K562 (cell line): ENCODE measurements at regions not wholly inside any gene's neighbourhood (a gene's known extent, or its start where the extent isn't known, plus 50 kb on each side); places are given as distances from the start of the nearest gene placed in this dataset.

ENCODE experiments used
- ATAC-seq: fragments of 200-7000 bp; cut with Tn5 transposase; 3 replicates; pipeline ENCODE4 v1.9.1; 2020; ENCODE audit warnings: moderate library complexity
- BruUV-seq: library from RNA; stranded (reverse); fragments of 400-500 nt; replicated peaks from 2 replicates; lab custom pipeline; 2021; lab: Mats Ljungman, UMichigan
- CTCF ChIA-PET: fragments of 300-600 bp; formaldehyde crosslinking; extraction: SDS; loops from one replicate; lab custom pipeline; 2021; ENCODE audit warnings: low intra/inter-chr PET ratio; lab: Yijun Ruan, JAX
- POLR2A ChIA-PET: fragments of 300-600, 350-650 bp; sonication (Branson Sonifier 250); formaldehyde crosslinking; extraction: SDS; loops from one replicate; lab custom pipeline; 2021; ENCODE audit warnings: antibody characterized with exemption, inconsistent platforms; lab: Yijun Ruan, JAX
- DNase-seq, 4 experiments: peaks; one replicate each; pipeline versions ENCODE4 v3.0.0 to v3.0.0-alpha.2; 2011 to 2018; ENCODE audit warnings: low spot score in 3 of 4, mixed read lengths in 3 of 4; ENCODE audit errors: extremely low read depth in 1 of 4
- FAIRE-seq: peaks from 2 replicates; lab custom pipeline; 2011; peaks lifted over from hg19 to GRCh38; lab: Jason Lieb, UNC
- H2AFZ ChIP-seq: 2 replicates; pipeline ENCODE4 v1.6.0; 2011; ENCODE audit warnings: low read depth, low read length, control low read depth, inconsistent platforms
- H3K27ac ChIP-seq: fragments of 200-600 bp; 3 replicates; pipeline ENCODE4 v1.8.0; 2011; ENCODE audit warnings: low read depth, mild to moderate bottlenecking, control low read depth, inconsistent platforms, low read length, moderate library complexity, mixed read lengths; ENCODE audit errors: extremely low read depth
- H3K27me3 ChIP-seq, 2 experiments: fragments of 300-600 bp in 1 of 2; 2 replicates in 1 of 2; 3 replicates in 1 of 2; pipeline versions ENCODE4 v1.6.0 to v1.8.0; 2011; ENCODE audit warnings: inconsistent platforms in 2 of 2, low read length in 2 of 2, mild to moderate bottlenecking in 1 of 2, mixed read lengths in 1 of 2, moderate library complexity in 1 of 2; ENCODE audit not compliant: control insufficient read depth in 2 of 2, insufficient read depth in 2 of 2
- H3K36me3 ChIP-seq: fragments of 300-600 bp; 3 replicates; pipeline ENCODE4 v1.8.0; 2011; ENCODE audit warnings: mild to moderate bottlenecking, low read length, inconsistent platforms; ENCODE audit not compliant: control insufficient read depth, insufficient read depth
- H3K4me1 ChIP-seq, 2 experiments: fragments of 200-600 bp in 1 of 2; replicated peaks in 1 of 2; 2 replicates in 1 of 2; 3 replicates in 1 of 2; pipeline versions ENCODE4 v1.5.1 to v1.8.0; 2011; ENCODE audit warnings: inconsistent platforms in 2 of 2, low read length in 2 of 2, mild to moderate bottlenecking in 1 of 2, mixed read lengths in 1 of 2, moderate library complexity in 1 of 2; ENCODE audit not compliant: control insufficient read depth in 2 of 2, insufficient read depth in 2 of 2
- H3K4me2 ChIP-seq: 2 replicates; pipeline ENCODE4 v1.6.1; 2011; ENCODE audit warnings: low read length, control low read depth, inconsistent platforms, mixed read lengths; ENCODE audit not compliant: insufficient read depth
- H3K4me3 ChIP-seq: fragments of 200-600 bp; sonication (generic), shearing (Covaris generic); 2 replicates; pipeline ENCODE4 v1.5.1; 2016; ENCODE audit warnings: control low read depth, inconsistent platforms
- H3K79me2 ChIP-seq: fragments of 200-600 bp; 3 replicates; pipeline ENCODE4 v1.8.0; 2011; ENCODE audit warnings: low read length, inconsistent platforms; ENCODE audit not compliant: control insufficient read depth, insufficient read depth
- H3K9ac ChIP-seq, 2 experiments: 2 replicates each; pipeline versions ENCODE4 v1.6.0 to v1.6.1; 2011; ENCODE audit warnings: low read depth in 2 of 2, low read length in 2 of 2, control low read depth in 1 of 2, inconsistent platforms in 1 of 2, mild to moderate bottlenecking in 1 of 2, mixed read lengths in 1 of 2; ENCODE audit not compliant: insufficient read depth in 1 of 2
- H3K9me1 ChIP-seq: one replicate; pipeline ENCODE4 v1.6.0; 2011; ENCODE audit warnings: inconsistent platforms, mild to moderate bottlenecking, low read length, moderate library complexity; ENCODE audit not compliant: control insufficient read depth, insufficient read depth
- H3K9me3 ChIP-seq: replicated peaks from 2 replicates; pipeline ENCODE4 v1.5.1; 2011; ENCODE audit warnings: low read depth, low read length, inconsistent platforms; ENCODE audit not compliant: control insufficient read depth, insufficient read depth
- H4K20me1 ChIP-seq: replicated peaks from 2 replicates; pipeline ENCODE4 v1.6.1; 2011; ENCODE audit warnings: low read length, inconsistent platforms, mixed read lengths; ENCODE audit not compliant: control insufficient read depth, insufficient read depth
- CHD1 ChIP-seq: fragments of 200-600 bp; sonication (generic); IDR thresholded peaks from one replicate; pipeline ENCODE4 v1.6.1; 2012; ENCODE audit warnings: mild to moderate bottlenecking, moderate library complexity, low read length, inconsistent platforms
- ELF4 ChIP-seq: fragments of 450-650 bp; formaldehyde crosslinking; IDR thresholded peaks from 2 replicates; pipeline ENCODE4 v1.4.0; 2022; ENCODE audit warnings: missing genetic modification characterization
- EWSR1 ChIP-seq: fragments of 450-650 bp; IDR thresholded peaks from 2 replicates; pipeline ENCODE4 v1.6.1; 2018; ENCODE audit warnings: borderline replicate concordance, mild to moderate bottlenecking, low read depth, moderate library complexity; ENCODE audit not compliant: partially characterized antibody
- NFRKB ChIP-seq: fragments of 450-650 bp; IDR thresholded peaks from 2 replicates; pipeline ENCODE4 v1.6.1; 2016; ENCODE audit warnings: low read depth
- ZNF124 ChIP-seq: sonication (generic); formaldehyde crosslinking; IDR thresholded peaks from 2 replicates; pipeline ENCODE4 v1.8.1; 2022; ENCODE audit warnings: missing genetic modification reagents
- ZNF408 ChIP-seq: fragments of 250-450 bp; sonication (Bioruptor Pico); IDR thresholded peaks from 2 replicates; pipeline ENCODE4 v1.4.0; 2020; ENCODE audit warnings: low read depth, mild to moderate bottlenecking, moderate library complexity
- WGBS: fragments of 100-300 bp; shearing (Covaris generic); methylation state at CpG from one replicate; pipeline ENCODE4 v1.1.6; 2016; ENCODE audit warnings: low coverage, mixed read lengths; ENCODE audit not compliant: insufficient coverage; ENCODE audit errors: missing lambda C conversion rate; 5-methylcytosine and 5-hydroxymethylcytosine counted together
- in situ Hi-C: fragments of 300-500 bp; cut with MboI; formaldehyde crosslinking; loops from 4 replicates; pipeline ENCODE4 v1.15.0; 2018; ENCODE audit warnings: inconsistent platforms, mixed read lengths
- intact Hi-C: fragments of 100-400 bp; cut with micrococcal nuclease; formaldehyde crosslinking; loops from 2 replicates; pipeline ENCODE4 v1.14.2; 2022
- TF ChIP-seq, protein P1 (sequence below): fragments of 450-650 bp; formaldehyde crosslinking; IDR thresholded peaks from 2 replicates; pipeline ENCODE4 v1.4.0; 2020; ENCODE audit warnings: mild to moderate bottlenecking, moderate library complexity
- TF ChIP-seq, protein P2 (sequence below), 2 experiments: fragments of 450-650 bp; formaldehyde crosslinking in 1 of 2; IDR thresholded peaks; 2 replicates each; pipeline versions ENCODE4 v1.4.0 to v1.6.1; 2014 to 2020; ENCODE audit warnings: mild to moderate bottlenecking in 2 of 2, borderline replicate concordance in 1 of 2, low read depth in 1 of 2

DNA sequence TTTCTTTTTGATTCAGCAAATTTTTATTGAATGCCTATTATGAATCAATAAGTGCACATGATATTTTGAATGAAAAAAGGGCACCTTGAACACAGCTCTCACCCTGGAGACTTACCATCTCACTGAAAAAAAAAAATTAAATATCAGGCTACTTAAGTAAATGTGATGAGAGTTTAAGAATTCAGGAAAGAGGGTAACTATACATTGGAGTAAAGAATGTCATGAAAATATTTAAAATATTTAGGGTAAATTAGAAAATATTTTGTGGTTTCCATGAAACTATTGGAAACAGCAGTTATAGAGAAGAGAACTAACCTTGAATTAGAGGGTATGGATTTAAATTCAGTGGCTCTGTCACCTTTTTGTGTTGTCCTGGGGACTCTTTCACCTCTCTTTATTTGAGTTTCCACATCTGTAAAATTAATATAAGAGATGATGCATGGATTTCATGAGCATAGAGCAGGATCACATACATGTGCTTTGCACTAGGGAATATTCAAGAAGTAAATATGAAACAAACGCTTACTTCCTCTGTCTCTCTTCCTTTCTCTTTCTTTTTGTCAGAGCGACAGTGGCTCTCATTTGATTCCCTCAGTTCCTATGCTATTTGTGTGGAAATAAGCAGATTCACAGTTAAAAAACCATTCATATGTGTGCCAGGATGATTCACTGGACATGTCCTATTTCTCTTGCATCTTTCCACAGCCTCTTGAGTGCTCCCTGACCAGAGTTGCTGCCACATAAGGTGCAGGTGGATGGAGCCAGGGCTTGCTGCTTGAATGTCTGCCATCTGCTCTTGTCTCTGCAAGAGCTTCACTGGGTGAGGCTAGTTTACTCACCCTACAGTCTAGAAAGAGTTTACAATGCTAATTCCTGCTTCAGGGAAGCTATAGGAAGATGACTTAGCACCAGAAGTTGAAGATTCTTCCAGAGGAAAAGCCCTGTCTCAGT, 533.1 kb downstream of the ETS1 start:
- intact Hi-C loops, result no loop called here
- H3K4me3 ChIP-seq, result no peak overlapping the region
- no TSS peak for BruUV-seq
- H3K9me1 ChIP-seq, result no peaks in the 10 kb centered on the region
- no peak overlapping the region for H3K27ac ChIP-seq
- no peaks in the 10 kb centered on the region for H3K9me3 ChIP-seq
- no peaks in the 10 kb centered on the region for H3K36me3 ChIP-seq
- TF ChIP-seq, protein P1, sequence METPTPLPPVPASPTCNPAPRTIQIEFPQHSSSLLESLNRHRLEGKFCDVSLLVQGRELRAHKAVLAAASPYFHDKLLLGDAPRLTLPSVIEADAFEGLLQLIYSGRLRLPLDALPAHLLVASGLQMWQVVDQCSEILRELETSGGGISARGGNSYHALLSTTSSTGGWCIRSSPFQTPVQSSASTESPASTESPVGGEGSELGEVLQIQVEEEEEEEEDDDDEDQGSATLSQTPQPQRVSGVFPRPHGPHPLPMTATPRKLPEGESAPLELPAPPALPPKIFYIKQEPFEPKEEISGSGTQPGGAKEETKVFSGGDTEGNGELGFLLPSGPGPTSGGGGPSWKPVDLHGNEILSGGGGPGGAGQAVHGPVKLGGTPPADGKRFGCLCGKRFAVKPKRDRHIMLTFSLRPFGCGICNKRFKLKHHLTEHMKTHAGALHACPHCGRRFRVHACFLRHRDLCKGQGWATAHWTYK (CRISPR knock-in tag), result no peak
- TF ChIP-seq ELF4 (no peak), ZNF124 (CRISPR knock-in tag) (no peak), CHD1 (no peak), EWSR1 (no peak), ZNF408 (CRISPR knock-in tag) (no peak), NFRKB (no peak)
- TF ChIP-seq, protein P2, sequence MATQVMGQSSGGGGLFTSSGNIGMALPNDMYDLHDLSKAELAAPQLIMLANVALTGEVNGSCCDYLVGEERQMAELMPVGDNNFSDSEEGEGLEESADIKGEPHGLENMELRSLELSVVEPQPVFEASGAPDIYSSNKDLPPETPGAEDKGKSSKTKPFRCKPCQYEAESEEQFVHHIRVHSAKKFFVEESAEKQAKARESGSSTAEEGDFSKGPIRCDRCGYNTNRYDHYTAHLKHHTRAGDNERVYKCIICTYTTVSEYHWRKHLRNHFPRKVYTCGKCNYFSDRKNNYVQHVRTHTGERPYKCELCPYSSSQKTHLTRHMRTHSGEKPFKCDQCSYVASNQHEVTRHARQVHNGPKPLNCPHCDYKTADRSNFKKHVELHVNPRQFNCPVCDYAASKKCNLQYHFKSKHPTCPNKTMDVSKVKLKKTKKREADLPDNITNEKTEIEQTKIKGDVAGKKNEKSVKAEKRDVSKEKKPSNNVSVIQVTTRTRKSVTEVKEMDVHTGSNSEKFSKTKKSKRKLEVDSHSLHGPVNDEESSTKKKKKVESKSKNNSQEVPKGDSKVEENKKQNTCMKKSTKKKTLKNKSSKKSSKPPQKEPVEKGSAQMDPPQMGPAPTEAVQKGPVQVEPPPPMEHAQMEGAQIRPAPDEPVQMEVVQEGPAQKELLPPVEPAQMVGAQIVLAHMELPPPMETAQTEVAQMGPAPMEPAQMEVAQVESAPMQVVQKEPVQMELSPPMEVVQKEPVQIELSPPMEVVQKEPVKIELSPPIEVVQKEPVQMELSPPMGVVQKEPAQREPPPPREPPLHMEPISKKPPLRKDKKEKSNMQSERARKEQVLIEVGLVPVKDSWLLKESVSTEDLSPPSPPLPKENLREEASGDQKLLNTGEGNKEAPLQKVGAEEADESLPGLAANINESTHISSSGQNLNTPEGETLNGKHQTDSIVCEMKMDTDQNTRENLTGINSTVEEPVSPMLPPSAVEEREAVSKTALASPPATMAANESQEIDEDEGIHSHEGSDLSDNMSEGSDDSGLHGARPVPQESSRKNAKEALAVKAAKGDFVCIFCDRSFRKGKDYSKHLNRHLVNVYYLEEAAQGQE (IDR thresholded peaks at IDR 0.05; ENCODE audit: borderline replicate concordance), result no peak
- TF ChIP-seq, protein P2 (CRISPR knock-in tag; IDR thresholded peaks at IDR 0.05; ENCODE audit: low read depth), result no peak
- H2AFZ ChIP-seq, result no peak overlapping the region
- CTCF ChIA-PET, result no interaction called here
- no peak for ATAC-seq
- in situ Hi-C loops, result no loop called here
- H3K27me3 ChIP-seq, result no peaks in the 10 kb centered on the region
- H3K4me2 ChIP-seq, result no peak overlapping the region
- no peak for DNase-seq
- no peaks in the 10 kb centered on the region for H3K79me2 ChIP-seq
- H3K4me1 ChIP-seq, result no peaks in the 10 kb centered on the region
- FAIRE-seq, result no peak
- POLR2A ChIA-PET, result no interaction called here
- no CpG with 5 or more reads among the region's 2 CpGs for WGBS
- no peak overlapping the region for H3K9ac ChIP-seq
- no peaks in the 10 kb centered on the region for H4K20me1 ChIP-seq
